ENCODE measurements at regions not wholly inside any gene's neighbourhood (a gene's known extent, or its start where the extent isn't known, plus 50 kb on each side); places are given as distances from the start of the nearest gene placed in this dataset.
"Not testable (repeated sequence)": the region's sequence is repeated elsewhere in the genome, so short reads cannot be mapped to it uniquely, and the experiment has no call there.

DNA sequence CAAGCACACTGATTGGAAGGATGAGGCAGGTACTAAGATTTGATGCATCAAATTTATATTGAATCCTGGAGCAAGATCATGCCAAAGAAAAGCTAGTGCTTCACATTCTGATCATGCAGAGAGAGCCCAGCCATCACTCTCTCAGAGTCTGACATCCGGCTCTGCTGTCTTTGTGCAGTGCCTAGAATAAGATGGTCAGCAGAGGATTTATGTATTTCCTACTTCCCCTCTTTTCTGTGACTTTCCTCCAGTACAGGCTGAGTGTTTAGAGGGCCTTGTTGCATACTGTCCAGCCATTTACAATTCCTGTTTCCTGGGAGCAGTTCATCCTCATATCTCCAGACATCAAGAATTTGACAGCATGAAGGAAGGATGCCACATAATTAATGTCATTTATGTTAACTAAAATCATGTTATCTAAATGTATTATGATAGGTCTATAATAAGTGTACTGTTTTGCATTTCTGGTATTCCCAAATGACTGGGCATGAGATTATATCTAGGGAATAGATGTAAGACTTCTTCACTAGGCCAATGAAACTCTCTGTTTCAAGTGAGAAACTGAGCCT lies 167.6 kb downstream of the EPM2A start:
- Histone ChIP-seq H4K20me1 (ENCODE audit: control insufficient read depth, insufficient read depth, low read depth, low read length) (no peaks in the 10 kb centered on the region), H3K4me2 (ENCODE audit: low read length) (no peak overlapping the region), H3K9me3 (ENCODE audit: control insufficient read depth, insufficient read depth, low read length) (no peaks in the 10 kb centered on the region), H3K27me3 (ENCODE audit: control insufficient read depth, low read length) (0 out of 2 replicates have a peak, but pooled peaks cover 4% of the 10 kb centered on the region), H3F3A (ENCODE audit: control insufficient read depth, insufficient read depth) (no peaks in the 10 kb centered on the region), H3K4me3 (ENCODE audit: low read length) (no peak overlapping the region), H3K4me1 (ENCODE audit: control insufficient read depth, low read length) (no peaks in the 10 kb centered on the region), H3K9me2 (replicated peaks; ENCODE audit: control insufficient read depth, low read length) (no peaks in the 10 kb centered on the region), H3K79me2 (ENCODE audit: control insufficient read depth, low read length) (no peaks in the 10 kb centered on the region), H3K36me3 (ENCODE audit: control insufficient read depth, low read length) (no peaks in the 10 kb centered on the region), H3K27ac (ENCODE audit: low read depth, low read length) (no peak overlapping the region)
- TF ChIP-seq, protein P1, sequence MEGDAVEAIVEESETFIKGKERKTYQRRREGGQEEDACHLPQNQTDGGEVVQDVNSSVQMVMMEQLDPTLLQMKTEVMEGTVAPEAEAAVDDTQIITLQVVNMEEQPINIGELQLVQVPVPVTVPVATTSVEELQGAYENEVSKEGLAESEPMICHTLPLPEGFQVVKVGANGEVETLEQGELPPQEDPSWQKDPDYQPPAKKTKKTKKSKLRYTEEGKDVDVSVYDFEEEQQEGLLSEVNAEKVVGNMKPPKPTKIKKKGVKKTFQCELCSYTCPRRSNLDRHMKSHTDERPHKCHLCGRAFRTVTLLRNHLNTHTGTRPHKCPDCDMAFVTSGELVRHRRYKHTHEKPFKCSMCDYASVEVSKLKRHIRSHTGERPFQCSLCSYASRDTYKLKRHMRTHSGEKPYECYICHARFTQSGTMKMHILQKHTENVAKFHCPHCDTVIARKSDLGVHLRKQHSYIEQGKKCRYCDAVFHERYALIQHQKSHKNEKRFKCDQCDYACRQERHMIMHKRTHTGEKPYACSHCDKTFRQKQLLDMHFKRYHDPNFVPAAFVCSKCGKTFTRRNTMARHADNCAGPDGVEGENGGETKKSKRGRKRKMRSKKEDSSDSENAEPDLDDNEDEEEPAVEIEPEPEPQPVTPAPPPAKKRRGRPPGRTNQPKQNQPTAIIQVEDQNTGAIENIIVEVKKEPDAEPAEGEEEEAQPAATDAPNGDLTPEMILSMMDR (IDR thresholded peaks at IDR 0.05; ENCODE audit: low read depth, low read length, poor library complexity, severe bottlenecking) = no peak
- TF ChIP-seq EZH2phosphoT487 (IDR thresholded peaks at IDR 0.05; ENCODE audit: borderline replicate concordance, low read length) = no peak

GRCh38 chr6:145569140-145569539 lies 166.2 kb downstream of the EPM2A start:
- no peak for TF ChIP-seq EZH2phosphoT487 (IDR thresholded peaks at IDR 0.05; ENCODE audit: borderline replicate concordance, low read length)
- TF ChIP-seq, protein P1 (IDR thresholded peaks at IDR 0.05; ENCODE audit: low read depth, low read length, poor library complexity, severe bottlenecking) = no peak

DNA sequence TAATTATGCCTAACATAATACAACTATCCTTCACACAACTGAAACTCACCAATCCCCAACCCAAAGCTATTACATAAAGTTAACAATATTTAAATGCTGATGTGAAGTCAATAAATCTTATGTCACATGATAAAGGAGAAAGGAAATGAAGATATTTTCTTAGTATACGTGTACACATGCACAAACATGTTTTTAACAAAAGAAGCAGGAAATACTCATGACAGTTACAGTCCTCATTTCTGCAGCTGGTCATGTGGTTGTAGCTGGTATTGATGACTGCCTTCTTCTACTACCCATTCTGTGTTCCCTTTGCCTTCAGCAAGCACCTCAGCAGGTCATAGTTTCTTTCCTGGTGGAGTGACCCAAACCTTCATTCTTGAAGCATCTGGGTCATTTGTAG lies 165.0 kb downstream of the EPM2A start:
- not testable (repeated sequence) for H3K27me3 ChIP-seq (ENCODE audit: control insufficient read depth, low read length)

More at GRCh38 chr6:145569140-145569539, 166.2 kb downstream of the EPM2A start:
- no peaks in the 10 kb centered on the region for H3K36me3 ChIP-seq (ENCODE audit: control insufficient read depth, low read length)
- no peaks in the 10 kb centered on the region for H3F3A ChIP-seq (ENCODE audit: control insufficient read depth, insufficient read depth)
- no peaks in the 10 kb centered on the region for H3K79me2 ChIP-seq (ENCODE audit: control insufficient read depth, low read length)
- no peak overlapping the region for H3K4me2 ChIP-seq (ENCODE audit: low read length)
- no peak overlapping the region for H3K27ac ChIP-seq (ENCODE audit: low read depth, low read length)
- no peaks in the 10 kb centered on the region for H3K9me2 ChIP-seq (replicated peaks; ENCODE audit: control insufficient read depth, low read length)
- H3K4me1 ChIP-seq (ENCODE audit: control insufficient read depth, low read length) = no peaks in the 10 kb centered on the region
- H4K20me1 ChIP-seq (ENCODE audit: control insufficient read depth, insufficient read depth, low read depth, low read length) = no peaks in the 10 kb centered on the region
- H3K9me3 ChIP-seq (ENCODE audit: control insufficient read depth, insufficient read depth, low read length) = no peaks in the 10 kb centered on the region
- H3K27me3 ChIP-seq (ENCODE audit: control insufficient read depth, low read length) = 0 out of 2 replicates have a peak, but pooled peaks cover 4% of the 10 kb centered on the region
- no peak overlapping the region for H3K4me3 ChIP-seq (ENCODE audit: low read length)

DNA sequence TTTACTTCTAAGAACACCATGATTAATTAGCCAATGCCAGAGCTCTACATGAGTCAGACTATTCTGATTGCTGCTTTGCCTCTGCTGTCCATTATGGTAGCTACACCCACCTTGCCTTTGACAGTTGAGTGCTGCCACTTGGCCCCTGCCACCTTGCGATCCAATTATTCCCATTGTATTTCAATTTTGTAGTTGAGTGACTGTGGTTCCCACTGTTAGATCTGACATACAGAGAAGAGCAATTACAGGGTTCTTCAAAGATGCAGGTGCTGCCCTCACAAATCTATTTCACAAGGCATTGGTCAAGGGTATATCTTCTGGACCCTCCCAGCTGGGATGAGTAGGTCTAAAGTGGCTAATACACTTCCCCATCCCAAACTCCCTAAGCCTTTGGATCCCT lies 161.1 kb downstream of the EPM2A start:
- not testable (repeated sequence) for H3K4me3 ChIP-seq (ENCODE audit: low read length); H3K79me2 ChIP-seq (ENCODE audit: control insufficient read depth, low read length); H3K27me3 ChIP-seq (ENCODE audit: control insufficient read depth, low read length); H3K9me2 ChIP-seq (replicated peaks; ENCODE audit: control insufficient read depth, low read length); H3F3A ChIP-seq (ENCODE audit: control insufficient read depth, insufficient read depth); H3K27ac ChIP-seq (ENCODE audit: low read depth, low read length); H3K36me3 ChIP-seq (ENCODE audit: control insufficient read depth, low read length); H3K9me3 ChIP-seq (ENCODE audit: control insufficient read depth, insufficient read depth, low read length); H4K20me1 ChIP-seq (ENCODE audit: control insufficient read depth, insufficient read depth, low read depth, low read length); H3K4me1 ChIP-seq (ENCODE audit: control insufficient read depth, low read length); H3K4me2 ChIP-seq (ENCODE audit: low read length)

More for the DNA sequence above, 165.0 kb downstream of the EPM2A start:
- not testable (repeated sequence) for H3K9me2 ChIP-seq (replicated peaks; ENCODE audit: control insufficient read depth, low read length); H3K4me1 ChIP-seq (ENCODE audit: control insufficient read depth, low read length); H3K4me3 ChIP-seq (ENCODE audit: low read length); H3K36me3 ChIP-seq (ENCODE audit: control insufficient read depth, low read length); H3K79me2 ChIP-seq (ENCODE audit: control insufficient read depth, low read length); H3K4me2 ChIP-seq (ENCODE audit: low read length); H3K27ac ChIP-seq (ENCODE audit: low read depth, low read length); H3F3A ChIP-seq (ENCODE audit: control insufficient read depth, insufficient read depth); H3K9me3 ChIP-seq (ENCODE audit: control insufficient read depth, insufficient read depth, low read length); H4K20me1 ChIP-seq (ENCODE audit: control insufficient read depth, insufficient read depth, low read depth, low read length)
